HG02973 (cell line): ENCODE measurements at regions not wholly inside any gene's neighbourhood (a gene's known extent, or its start where the extent isn't known, plus 50 kb on each side); places are given as distances from the start of the nearest gene placed in this dataset.

ENCODE experiments used
- ATAC-seq: cut with Tn5 transposase; IDR thresholded peaks from one replicate; pipeline ENCODE4 v1.9.1; 2021; ENCODE audit warnings: moderate library complexity; ENCODE audit not compliant: unreplicated experiment

DNA sequence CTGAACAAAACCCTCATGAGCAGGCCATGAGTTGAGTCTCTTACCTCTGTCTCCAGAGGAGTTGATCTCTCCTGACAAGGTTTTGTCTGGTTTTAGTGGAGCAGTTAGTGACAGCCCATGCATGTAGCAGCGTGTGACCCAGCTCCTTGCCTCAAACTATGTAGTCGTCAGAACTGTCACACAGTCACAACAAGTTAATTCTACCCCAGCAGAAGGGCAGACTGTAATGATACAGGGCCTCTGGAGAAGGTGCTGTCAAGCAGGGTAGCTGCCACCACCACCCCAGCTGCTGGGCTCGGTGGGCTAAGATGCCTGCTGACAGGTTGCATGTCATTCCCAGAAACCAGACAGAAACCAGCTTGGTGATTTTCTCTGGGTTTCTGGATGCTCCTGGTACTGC lies 194.5 kb downstream of the PSAT1 start:
- no peak for ATAC-seq

DNA sequence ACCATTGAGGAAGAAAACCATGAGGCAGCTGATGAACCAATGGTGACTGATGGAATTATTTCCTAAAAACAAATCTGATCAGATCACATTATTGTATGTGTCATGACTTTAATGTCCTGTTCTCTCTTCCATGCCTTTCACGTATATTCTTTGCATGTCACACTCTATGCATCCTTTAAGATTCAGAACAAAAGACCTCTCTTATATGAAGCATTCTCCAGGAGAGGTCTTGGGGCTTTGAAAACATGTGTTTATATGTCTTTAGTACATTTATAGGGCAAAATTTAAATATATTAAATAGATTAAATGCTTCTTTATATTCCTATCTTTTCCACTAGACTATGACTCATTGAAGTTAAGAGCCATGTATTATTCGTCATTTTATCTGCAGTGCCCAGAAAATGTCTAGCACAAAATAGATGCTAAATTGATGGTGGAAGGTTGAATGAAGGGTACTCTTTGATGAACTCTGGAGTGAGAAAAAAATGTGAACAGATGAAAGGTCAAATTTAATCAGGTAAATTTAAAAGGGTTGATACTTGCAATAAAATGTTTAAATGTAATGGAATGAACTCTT lies 196.3 kb downstream of the PSAT1 start:
- no peak for ATAC-seq

DNA sequence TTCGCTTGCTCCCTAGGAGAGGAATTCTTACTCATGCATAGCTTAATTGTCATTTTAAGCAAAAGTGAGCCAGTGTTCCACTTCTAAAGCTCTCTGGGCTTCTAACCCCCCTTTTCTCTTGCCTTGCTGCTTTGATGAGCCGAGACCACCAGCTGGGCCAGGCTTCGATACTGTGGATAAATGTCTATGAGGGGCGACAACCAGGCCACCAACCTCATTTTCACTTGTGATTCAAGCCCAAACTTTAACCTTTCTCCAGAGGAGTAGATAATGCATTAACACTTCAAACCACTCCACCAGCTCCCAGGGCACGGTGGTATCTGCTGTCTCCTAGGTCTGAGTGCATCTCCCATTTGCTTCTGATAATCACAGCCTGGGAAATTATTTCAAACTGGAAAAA lies 205.6 kb downstream of the PSAT1 start:
- ATAC-seq: no peak

DNA sequence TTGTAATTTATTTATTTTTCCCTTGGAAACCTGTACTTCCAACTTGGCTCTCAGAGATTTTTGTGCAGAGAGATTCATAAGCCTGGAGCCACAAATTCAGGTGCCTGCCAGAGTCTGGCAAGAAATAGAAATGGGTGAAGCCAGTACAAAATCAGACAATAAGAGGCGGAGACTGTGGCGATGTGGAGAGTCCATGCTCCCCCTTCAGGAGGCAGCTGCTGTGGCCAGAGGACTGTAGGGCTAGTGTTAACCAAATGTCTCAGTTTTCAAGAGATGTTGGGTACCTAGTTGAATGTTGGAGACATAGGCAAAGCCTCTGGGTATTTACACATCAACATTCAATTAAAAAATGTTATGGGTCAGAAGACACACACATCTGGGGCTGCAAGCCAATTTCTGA lies 208.6 kb downstream of the PSAT1 start:
- ATAC-seq: no peak

DNA sequence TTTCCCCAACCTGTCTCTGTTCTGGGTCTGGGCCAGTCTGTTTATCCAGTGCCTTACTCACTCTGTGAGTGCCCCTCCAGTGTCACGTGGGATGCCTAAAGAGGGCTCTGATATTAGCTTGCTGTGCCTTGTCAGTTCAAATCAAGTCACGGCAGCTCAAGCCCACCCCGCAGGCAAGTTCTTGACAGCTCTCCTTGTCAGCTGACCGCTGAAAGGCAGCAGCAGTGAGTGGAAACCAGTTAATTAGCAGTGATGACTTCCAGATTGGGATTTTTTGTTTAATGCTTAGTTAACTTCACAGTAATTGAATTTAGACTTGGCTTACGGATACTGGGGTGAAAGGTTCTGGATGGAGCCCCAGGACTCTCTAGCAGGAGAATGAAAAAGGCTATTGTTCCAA lies 210.1 kb downstream of the PSAT1 start:
- ATAC-seq: no peak

DNA sequence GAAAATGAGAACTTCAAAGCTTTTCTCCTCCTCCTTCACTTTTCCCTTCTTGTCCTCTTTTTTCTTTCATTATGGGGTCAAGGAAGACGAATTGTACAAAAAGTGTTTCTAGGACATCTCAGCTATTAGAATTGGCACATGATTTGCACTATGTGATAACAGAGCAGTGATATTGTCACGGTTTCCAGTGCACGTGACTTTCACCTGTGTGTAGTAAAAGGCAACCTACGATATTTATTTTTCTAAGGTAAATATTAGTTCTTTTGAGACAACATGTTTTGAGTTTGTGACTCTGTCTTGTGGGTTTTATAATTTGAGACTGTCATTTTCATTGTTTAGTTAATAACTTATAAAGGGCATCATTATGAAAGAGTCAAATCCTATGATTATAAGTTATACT lies 213.1 kb downstream of the PSAT1 start:
- no peak for ATAC-seq

DNA sequence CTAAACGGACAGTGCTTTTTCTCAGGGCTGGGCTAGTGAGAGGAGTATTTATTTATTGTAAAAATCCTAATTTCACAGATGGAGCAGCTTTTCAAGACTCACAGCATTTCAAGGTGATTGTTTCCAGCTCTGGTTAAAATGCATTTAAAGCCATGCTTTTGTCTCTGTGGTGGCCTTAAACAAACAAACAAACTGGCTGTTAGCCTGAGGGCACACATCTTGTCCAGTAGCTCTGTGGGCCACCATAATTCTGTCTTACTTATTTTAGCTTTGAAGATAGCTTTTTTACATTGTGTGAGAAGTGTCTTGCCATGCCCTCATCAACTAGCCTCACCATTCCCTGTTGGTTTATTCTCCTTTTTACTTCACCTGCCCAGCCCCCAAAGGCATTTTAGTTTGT lies 218.2 kb downstream of the PSAT1 start:
- no peak for ATAC-seq

DNA sequence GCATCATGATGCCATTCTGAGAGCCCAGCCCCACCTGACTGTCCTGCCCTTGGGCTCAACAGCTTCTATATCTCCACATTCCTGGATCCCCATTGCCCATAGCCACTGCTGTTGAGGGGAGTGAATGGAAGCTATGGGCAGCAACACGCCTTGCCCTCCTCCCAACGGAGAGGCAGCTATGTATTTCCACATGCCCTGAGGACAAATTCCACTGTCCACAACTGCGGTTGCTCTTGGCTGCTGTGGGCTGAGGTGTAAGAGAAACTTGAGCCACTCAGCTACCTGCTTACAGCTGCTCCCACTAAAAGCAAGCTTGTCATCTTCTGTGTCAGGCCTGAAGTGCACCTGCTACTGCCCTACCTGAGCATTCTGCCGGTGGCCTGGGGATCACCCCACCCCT lies 222.9 kb downstream of the PSAT1 start:
- ATAC-seq: no peak

DNA sequence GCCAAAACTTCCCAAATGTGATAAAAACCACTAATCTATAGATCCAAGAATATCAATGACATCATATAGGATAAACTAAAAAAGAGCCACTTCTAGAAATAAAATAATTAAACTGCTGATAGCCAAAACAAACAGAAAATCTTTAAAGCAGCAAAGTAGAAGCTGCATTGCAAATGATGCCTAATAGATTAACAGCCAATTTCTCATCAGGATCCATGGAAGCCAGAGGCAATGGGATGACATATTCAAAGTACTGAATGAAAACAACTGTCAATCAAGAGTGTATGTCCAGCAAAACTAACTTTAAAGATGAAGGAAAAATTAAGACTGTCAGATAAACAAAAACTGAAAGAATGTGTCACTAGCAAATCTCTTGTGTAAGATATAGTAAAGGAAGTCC lies 224.8 kb downstream of the PSAT1 start:
- ATAC-seq: no peak

DNA sequence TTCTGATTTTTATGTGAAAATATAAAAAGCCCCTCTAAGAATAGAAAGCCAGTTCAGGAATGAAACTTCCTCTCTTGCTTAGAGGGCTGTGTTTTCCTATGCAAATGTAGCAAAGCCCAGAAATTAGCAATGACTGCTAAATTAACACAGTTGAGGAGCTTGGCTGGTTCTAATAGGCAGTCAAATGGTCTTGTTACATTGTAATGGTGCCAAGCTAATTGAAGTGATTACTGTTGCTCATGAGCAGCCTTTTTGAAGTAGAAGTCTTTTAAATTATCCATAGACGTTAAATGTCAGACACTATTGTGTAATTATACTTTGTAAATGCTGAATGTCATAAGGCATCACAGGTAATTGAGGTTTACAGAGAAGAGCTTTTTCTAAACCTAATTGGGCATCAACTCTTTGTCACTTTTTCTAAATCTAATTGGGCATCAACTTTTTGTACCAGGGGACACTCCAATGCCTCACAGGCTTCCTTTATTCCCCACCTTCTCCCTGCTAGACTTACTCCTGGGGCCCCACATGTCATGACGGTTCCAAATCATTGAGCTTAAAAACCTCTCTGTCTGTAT lies 229.1 kb downstream of the PSAT1 start:
- no peak for ATAC-seq

DNA sequence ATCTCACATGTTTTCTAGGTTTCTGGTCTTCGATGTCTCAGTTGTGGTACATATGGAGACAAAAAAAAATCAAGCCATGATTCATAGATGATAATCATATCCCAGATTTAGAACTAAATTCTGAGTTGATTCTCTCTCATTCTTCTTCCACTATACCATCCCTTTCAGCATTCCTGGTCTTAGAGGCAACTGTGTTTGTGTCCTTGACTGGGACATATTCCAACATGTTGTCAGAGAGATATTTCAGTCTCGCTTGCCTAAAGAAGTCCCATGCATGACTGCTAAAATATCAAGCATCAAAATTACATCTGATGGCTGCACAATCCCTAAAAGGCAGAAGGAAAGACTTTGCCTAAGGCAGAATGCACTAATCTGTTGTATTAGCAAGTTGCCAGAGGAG lies 236.6 kb downstream of the PSAT1 start:
- ATAC-seq: no peak

DNA sequence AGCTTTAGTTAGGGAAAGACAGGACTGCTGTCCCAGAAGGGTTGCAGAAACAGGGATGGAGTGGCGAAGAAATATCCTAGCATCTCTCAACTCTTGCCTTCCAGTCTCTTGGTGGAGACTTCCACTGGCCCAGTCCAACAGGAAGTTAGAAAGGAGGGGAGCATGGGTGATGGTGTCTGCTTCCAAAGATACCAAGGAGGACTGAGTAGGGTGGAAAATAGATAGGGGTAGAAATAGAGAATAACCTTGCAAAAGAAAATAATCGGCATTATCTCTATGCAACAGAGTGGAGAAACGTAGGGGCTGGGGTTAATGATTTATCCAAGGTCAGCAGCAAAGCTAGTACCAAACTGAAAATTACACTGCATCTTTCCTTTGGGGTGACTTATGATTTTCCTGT lies 242.3 kb downstream of the PSAT1 start:
- ATAC-seq: no peak

DNA sequence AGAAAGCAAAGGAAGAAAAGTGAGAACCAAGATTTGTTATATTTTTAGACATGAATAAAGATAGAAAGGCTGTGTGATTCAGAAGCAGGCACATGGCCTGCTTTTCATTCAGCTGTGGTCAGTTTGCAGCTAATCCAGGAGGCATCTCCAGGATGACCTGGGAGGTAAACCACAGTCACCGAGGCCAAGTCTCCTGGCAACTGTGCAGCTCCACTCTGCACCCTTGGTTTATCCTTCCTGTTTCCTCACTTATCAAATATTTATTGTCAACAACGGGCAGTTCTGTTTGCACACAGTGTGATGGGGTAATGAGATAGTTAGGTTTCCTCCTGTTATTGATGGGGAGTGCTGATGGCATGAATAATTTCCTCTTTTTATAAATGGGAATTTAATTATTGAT lies 243.0 kb downstream of the PSAT1 start:
- ATAC-seq: no peak

DNA sequence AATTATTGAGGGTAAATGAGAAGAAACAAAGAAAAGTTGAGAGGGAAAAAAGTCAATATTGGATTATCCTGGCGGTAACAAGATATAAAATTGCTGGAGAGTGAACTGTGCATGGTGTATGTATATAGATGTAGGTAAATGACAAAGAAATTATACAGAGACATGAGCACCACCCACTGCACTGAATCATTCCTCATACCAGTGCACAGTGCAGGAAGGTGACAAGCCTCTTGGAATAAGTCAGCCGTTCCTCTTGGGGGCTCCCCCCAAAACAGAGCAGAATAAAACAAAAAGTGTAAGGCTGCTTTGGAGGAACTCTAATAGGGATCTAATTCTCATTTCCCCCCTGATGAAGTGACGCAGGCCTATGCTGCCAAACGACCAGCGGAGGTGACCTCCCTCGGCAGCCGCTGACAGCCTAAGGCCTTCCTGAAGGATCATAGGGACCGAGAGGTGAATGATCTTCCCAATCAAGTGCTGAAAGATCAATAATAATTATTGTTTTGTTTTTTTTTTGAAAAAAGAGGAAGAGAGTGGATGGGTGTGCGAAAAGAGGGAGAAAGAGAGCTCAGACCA lies 245.0 kb downstream of the PSAT1 start:
- no peak for ATAC-seq

DNA sequence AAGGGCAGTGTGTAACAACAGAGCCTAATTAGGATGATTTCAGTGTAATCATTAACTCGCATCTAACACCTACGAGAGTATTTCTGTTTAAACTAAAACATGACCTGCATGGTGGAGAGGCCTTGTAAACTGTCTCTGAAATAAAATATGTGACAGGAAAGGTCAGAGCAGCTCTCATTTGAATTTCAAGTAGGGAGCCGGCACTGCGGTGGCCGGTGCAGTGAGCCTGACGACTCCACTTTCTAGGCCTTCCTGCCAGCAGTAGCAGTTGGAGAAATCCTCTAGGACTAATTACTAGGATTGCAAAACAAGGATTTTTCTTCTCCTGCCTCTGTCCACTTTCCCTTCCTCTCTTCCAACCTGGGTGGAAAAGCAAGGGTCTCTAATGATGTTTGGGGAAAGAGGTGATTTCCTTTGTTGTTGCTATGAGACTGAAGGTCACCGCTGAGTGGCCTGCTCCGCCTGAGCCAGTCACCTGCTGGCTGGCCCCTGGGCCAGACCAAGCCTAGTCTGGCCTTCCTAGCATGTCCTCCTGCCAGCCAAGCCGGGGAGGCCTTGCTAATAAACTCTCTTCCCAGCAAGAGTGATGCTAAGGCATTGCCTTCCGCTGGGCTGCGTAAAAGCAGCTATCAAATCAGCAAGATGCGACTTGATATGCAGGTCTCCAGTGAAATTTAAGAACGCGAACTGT lies 245.7 kb downstream of the PSAT1 start:
- no peak for ATAC-seq

DNA sequence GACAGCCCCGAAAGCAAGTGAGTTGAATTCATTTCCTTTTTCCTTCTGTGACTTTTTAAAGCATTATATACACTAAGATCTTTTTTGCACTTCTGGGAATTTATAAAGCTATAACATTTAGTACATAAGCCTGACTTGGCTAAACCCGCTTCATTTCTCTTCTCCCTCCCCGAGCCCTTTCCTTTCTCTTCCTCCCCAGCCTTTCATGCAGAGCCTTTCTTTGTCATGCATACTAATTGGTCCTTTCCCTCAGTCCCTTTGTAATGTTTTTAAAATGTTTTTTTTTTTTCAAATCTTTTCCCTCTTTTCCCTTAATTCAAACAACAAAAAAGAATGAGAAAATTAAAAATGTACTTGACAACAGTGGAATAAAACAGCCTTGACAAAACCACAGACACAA lies 246.4 kb downstream of the PSAT1 start:
- ATAC-seq: no peak

DNA sequence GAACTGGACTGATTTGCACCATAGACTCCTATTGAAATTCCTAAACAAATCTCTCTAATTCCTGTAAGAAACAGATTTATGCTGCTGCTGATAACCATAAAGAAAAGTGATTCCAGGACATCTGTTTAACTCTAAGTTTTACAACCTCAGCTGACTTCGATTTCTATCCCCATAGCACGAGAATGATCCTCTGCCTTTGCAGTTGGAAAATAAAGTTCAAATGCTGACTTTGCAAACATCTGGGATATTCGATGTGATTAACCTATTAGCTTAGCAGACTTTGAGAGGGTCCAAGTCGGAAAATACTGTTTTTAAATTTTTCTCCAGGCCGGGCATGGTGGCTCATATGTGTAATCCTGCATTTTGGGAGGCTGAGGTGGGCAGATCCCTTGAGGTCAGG lies 247.3 kb downstream of the PSAT1 start:
- no peak for ATAC-seq

DNA sequence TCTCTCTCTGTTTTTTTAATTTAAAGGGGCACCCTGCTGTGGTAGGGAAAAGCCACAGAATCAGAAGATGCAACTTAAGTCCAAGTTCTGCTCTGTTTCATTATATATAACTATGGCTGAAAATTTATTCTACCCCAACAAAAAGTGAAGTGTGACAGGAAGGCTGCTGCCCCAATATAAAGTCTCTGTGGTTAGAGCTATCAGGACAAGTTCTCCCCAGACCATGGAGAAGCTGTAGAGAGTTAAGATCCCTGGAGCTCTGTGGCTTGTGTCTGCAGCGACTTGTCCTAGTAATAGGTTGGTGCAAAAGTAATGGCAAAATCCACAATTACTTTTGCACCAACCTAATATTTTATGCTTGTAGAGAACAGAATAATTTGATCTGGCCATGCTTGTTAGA lies 250.9 kb downstream of the PSAT1 start:
- no peak for ATAC-seq

DNA sequence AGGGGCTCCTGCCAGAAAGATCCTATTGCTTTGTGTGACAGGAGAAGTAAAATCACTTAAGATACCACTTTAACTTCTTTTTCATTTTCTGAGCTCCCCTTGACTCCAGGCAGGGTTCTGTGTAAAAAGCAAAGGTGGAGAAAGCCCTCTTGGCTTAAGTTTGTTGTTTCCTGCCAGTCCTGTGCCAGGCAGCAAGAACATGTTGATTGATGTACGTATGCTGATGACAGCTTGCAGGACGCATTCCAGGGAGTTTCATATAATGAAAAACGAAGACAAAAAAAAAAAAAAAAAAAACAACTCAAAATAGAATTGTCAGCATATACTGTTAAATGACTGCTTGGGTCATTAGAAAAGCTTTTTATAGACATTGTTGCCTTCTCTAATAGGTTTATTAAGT lies 251.7 kb downstream of the PSAT1 start:
- ATAC-seq: no peak

DNA sequence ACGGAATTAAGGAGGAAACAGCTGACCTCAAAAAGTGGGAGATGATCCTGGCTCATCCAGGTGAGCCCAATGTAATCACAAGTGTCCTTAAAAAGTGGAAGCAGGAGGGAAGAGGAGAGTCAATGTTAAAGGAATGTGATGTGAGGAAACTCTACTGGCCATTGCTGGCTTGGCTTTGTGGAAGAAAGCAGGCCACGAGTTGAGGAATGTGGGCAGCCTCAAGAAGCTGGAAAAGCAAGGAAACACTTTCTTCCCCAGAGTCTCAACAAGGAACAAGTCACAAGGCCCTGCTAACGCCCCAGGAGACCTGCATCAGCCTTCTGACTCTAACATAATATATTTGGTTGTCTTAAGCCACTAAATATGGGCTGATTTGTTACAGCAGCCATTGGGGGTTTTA lies 252.8 kb downstream of the PSAT1 start:
- no peak for ATAC-seq

DNA sequence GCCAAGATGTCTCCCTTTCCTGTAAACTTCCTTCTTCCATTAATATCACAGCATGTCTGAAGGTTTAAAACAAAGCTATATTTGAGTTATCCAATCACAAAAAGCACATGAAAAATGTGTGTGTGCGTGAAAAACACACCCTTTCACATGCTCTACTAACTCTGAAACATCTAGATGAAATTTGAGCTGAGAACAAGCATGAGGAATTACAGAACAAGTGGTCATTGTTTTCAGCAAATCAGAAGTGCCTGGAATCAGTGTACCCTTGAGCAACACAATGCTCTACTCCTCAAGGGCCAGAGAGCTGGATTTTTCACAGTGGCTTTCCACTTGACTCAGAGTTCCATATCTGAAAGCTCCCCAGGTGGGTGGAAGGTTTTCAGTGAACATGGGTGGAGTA lies 255.9 kb downstream of the PSAT1 start:
- ATAC-seq: no peak

DNA sequence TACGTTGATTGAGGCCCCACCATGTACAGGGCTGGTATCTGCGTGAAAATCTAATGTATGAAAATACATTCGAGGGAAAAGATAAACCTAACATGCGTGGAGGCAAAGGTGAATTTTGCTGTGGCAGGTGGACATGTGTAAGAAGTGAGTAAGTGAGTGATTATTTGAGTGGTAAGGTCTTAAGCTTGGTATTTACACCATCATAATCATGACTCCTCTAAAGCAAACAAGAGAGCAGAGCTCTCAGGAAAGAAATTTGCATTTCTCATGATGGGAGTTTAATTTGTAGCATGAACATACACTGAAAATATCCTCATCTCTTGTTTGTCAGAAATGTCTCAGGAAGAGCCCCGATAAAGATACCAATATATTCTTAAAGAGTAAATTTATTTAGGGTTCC lies 260.6 kb downstream of the PSAT1 start:
- ATAC-seq: no peak
